ENCODE measurements at regions not wholly inside any gene's neighbourhood (a gene's known extent, or its start where the extent isn't known, plus 50 kb on each side); places are given as distances from the start of the nearest gene placed in this dataset.
"Not testable (repeated sequence)": the region's sequence is repeated elsewhere in the genome, so short reads cannot be mapped to it uniquely, and the experiment has no call there.

DNA sequence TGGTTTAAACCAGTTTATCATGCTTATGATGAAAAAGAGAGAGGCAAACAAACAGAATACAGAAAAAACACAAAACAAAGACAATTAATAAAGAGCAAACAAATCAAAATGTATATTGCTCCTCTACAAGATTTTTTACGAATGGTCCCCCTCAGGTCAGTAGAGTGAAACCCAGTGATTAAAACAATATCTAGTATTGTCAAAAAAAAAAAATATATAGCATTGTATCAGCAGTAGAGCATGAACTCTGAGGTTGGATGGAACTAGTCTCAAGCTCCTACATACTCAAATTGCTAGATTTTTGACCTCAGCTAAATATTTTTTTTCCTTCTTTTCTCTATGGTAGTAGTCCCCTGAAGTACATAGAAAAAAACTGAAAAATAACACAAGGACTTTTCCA, 290.3 kb upstream of the LUZP2 start:
- no peak overlapping the region for H3K4me3 ChIP-seq (ENCODE audit: low read depth, low read length)
- no peak for DNase-seq (ENCODE audit: low read depth)
- TF ChIP-seq, protein P1, sequence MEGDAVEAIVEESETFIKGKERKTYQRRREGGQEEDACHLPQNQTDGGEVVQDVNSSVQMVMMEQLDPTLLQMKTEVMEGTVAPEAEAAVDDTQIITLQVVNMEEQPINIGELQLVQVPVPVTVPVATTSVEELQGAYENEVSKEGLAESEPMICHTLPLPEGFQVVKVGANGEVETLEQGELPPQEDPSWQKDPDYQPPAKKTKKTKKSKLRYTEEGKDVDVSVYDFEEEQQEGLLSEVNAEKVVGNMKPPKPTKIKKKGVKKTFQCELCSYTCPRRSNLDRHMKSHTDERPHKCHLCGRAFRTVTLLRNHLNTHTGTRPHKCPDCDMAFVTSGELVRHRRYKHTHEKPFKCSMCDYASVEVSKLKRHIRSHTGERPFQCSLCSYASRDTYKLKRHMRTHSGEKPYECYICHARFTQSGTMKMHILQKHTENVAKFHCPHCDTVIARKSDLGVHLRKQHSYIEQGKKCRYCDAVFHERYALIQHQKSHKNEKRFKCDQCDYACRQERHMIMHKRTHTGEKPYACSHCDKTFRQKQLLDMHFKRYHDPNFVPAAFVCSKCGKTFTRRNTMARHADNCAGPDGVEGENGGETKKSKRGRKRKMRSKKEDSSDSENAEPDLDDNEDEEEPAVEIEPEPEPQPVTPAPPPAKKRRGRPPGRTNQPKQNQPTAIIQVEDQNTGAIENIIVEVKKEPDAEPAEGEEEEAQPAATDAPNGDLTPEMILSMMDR (IDR thresholded peaks at IDR 0.05; ENCODE audit: insufficient read depth, low read depth, low read length, missing control alignments) = no peak

DNA sequence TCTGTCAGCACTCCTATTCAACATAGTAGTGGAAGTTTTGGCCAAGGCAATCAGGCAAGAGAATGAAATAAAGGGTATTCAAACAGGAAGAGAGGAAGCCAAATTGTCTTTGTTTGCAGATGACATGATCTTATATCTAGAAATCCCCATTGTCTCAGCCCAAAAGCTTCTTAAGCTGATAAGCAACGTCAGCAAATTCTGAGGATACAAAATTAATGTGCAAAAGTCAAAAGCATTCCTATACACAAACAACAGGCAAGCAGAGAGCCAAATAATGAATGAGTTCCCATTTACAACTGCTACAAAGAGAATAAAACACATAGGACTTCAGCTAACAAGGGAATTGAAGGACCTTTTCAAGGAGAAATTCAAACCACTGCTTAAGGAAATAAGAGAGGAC, 280.4 kb upstream of the LUZP2 start:
- no peak for DNase-seq (ENCODE audit: low read depth)
- TF ChIP-seq, protein P1 (IDR thresholded peaks at IDR 0.05; ENCODE audit: insufficient read depth, low read depth, low read length, missing control alignments) = no peak

DNA sequence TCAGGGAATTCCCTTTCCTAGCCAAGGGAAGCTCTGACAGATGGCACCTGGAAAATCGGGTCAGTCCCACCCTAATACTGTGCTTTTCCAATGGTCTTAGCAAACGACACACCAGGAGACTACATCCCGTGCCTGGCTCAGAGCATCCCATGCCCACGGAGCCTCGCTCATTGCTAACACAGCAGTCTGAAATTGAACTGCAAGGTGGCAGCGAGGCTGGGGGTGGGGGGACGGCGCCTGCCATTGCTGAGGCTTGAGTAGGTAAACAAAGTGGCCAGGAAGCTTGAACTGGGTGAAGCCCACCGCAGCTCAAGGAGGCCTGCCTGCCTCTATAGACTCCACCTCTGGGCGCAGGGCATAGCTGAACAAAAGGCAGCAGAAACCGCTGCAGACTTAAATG, 279.5 kb upstream of the LUZP2 start:
- not testable (repeated sequence) for DNase-seq (ENCODE audit: low read depth); H3K4me3 ChIP-seq (ENCODE audit: low read depth, low read length)

More for the DNA sequence above, 280.4 kb upstream of the LUZP2 start:
- no peak overlapping the region for H3K4me3 ChIP-seq (ENCODE audit: low read depth, low read length)

DNA sequence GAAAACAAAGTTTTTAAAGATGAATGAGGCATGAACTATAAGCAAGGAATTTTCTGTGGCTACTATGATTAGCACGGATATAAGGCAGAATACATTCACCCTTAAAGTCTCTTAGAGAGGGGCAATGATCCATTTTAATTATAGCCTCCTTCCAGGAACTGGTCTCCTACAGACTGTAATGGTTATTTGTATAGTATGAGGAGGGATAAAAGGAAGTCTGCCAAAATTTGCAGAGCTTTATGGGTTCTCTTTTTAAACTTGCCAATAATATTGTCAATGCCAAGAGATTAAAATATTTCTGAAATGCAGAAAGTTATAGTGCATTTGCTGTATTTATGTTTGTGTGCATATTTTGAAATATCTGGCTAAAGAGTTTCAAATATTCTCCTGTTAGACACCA, 271.4 kb upstream of the LUZP2 start:
- DNase-seq (ENCODE audit: low read depth) = no peak
- TF ChIP-seq, protein P1 (IDR thresholded peaks at IDR 0.05; ENCODE audit: insufficient read depth, low read depth, low read length, missing control alignments) = no peak
- H3K4me3 ChIP-seq (ENCODE audit: low read depth, low read length) = no peak overlapping the region

DNA sequence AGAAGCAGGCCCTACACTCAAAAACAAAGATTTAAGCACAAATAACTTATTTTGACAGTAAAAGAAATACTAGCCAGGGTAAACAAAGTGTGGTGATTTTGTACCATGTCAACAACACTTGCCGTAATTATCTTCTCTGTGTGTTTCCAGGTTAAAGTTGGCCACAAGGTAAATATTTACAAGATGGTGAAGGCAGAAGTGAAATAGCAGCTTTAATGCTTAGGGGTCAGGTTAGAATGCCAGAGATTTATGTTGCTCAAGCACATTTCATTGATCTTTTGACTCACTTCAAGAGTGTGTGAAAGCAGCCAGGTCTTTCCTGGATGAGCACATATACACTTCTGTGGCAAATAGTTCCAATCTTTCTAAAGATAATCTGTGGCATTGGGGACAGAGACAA, 270.2 kb upstream of the LUZP2 start:
- H3K4me3 ChIP-seq (ENCODE audit: low read depth, low read length) = no peak overlapping the region
- TF ChIP-seq, protein P1 (IDR thresholded peaks at IDR 0.05; ENCODE audit: insufficient read depth, low read depth, low read length, missing control alignments) = no peak
- no peak for DNase-seq (ENCODE audit: low read depth)

DNA sequence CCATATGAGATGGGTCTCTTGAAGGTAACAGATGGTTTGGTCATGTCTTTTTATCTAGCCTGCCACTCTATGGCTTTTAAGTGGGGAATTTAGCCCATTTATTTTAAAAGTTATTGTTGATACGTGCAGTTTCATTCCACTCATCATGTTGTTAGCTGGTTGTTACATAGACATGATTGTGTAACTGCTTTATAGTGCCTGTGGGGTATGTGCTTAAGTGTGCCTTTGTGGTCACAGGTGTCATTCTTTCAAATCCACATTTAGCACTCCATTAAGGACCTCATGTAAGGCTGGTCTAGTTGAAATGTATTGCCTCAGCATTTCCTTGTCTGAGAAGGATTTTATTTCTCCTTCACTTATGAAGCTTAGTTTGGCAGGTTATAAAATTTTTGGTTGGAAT, 263.8 kb upstream of the LUZP2 start:
- DNase-seq (ENCODE audit: low read depth) = no peak
- TF ChIP-seq, protein P1 (IDR thresholded peaks at IDR 0.05; ENCODE audit: insufficient read depth, low read depth, low read length, missing control alignments) = no peak
- H3K4me3 ChIP-seq (ENCODE audit: low read depth, low read length) = no peak overlapping the region

DNA sequence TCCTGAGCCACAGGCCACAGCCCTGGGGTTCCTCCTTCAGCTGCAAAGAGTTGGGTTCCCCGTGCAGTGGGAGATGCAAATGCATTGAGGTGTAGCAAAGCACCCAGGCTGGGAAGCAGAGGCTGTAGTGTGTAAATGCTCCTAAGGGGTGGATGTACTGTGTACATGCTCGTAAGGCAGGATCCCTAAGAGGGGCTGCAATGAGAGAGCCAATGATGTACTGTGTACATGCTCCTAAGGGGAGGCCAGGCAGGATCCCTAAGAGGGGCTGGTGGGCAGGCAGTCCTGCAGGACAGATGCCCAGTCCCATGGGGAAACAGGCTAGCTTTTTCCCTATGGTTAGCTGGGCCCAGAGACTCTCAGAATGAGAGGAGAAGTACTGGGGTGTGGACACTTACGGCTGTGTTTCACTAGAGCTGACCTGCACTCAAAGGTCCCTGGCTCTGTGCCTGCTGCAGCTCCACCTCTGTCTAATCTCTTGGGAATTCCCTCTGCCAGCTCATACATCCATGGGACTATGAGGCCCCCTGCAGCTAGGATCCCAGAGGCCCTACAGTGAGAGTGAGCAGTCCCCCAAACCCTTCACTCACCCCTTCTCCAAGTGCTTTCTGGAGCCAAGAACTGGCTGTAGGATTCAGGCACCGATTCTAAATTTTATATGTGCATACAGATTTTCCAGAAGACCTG, 261.9 kb upstream of the LUZP2 start:
- H3K4me3 ChIP-seq (ENCODE audit: low read depth, low read length) = no peak overlapping the region
- no peak for DNase-seq (ENCODE audit: low read depth)
- TF ChIP-seq, protein P1 (IDR thresholded peaks at IDR 0.05; ENCODE audit: insufficient read depth, low read depth, low read length, missing control alignments) = no peak

Measured in GM12865 (cell line).